ENCODE measurements at regions not wholly inside any gene's neighbourhood (a gene's known extent, or its start where the extent isn't known, plus 50 kb on each side); places are given as distances from the start of the nearest gene placed in this dataset.

- no peaks in the 10 kb centered on the region for H3K4me1 ChIP-seq (ENCODE audit: control insufficient read depth in 2 of 2, insufficient read depth in 2 of 2, low read length in 2 of 2)
- H3K27me3 ChIP-seq (ENCODE audit: control insufficient read depth in 2 of 2, insufficient read depth in 2 of 2, low read length in 2 of 2): no peaks in the 10 kb centered on the region
- H3K9me3 Mint-ChIP-seq: peaks cover 0 to 2% (median 0%) of the 10 kb centered on the region in 11 donors
- ChIA-PET CTCF (no interaction called here), POLR2A (no interaction called here)
- no peaks in the 10 kb centered on the region for H3K9me3 ChIP-seq (ENCODE audit: control insufficient read depth in 2 of 3, low read length in 3 of 3)
- peaks cover 3 to 6% (median 5%) of the 10 kb centered on the region in 5 donors for H3K27me3 Mint-ChIP-seq
- H3K4me3 ChIP-seq (ENCODE audit: low read length): no peak overlapping the region
- peaks cover 0 to 5% (median 0%) of the 10 kb centered on the region in 7 donors for H3K4me1 Mint-ChIP-seq
- no peaks in the 10 kb centered on the region for H3K36me3 ChIP-seq (ENCODE audit: control insufficient read depth in 2 of 3, insufficient read depth in 3 of 3, low read length in 3 of 3)
- ATAC-seq: peak; percentile 45
- no peak overlapping the region for H3K4me3 Mint-ChIP-seq
- no peak overlapping the region for H3K27ac ChIP-seq (ENCODE audit: low read depth, low read length)
- DNase-seq: peak in 1 of 9 donors; percentile 57
- H3K27ac Mint-ChIP-seq: peak overlapping the region in 1 of 9 donors; percentile 39
- no peaks in the 10 kb centered on the region for H3K36me3 Mint-ChIP-seq
- intact Hi-C loops (cut with micrococcal nuclease): no loop called here
Observed at GRCh38 chr11:86743223-86744118, 56.9 kb upstream of the PRSS23 start.

- Mint-ChIP-seq H3K27ac (no peak overlapping the region), H3K36me3 (no peaks in the 10 kb centered on the region)
Observed at GRCh38 chr11:86741839-86742805, 58.2 kb upstream of the PRSS23 start.

GRCh38 chr11:86741484-86741835 is 58.9 kb upstream of the PRSS23 start:
- Histone ChIP-seq H3K27ac (ENCODE audit: low read depth, low read length) (no peak overlapping the region), H3K27me3 (ENCODE audit: control insufficient read depth in 2 of 2, insufficient read depth in 2 of 2, low read length in 2 of 2) (no peaks in the 10 kb centered on the region), H3K9me3 (ENCODE audit: control insufficient read depth in 2 of 3, low read length in 3 of 3) (no peaks in the 10 kb centered on the region), H3K4me1 (ENCODE audit: control insufficient read depth in 2 of 2, insufficient read depth in 2 of 2, low read length in 2 of 2) (no peaks in the 10 kb centered on the region), H3K4me3 (ENCODE audit: low read length) (no peak overlapping the region), H3K36me3 (ENCODE audit: control insufficient read depth in 2 of 3, insufficient read depth in 3 of 3, low read length in 3 of 3) (no peaks in the 10 kb centered on the region)
- ChIA-PET CTCF (no interaction called here), POLR2A (no interaction called here)
- DNase-seq (no peak), ATAC-seq (no peak)
- H3K4me1 Mint-ChIP-seq: peaks cover 0 to 5% (median 0%) of the 10 kb centered on the region in 7 donors
- no peak overlapping the region for H3K27ac Mint-ChIP-seq
- H3K27me3 Mint-ChIP-seq: peaks cover 0 to 6% (median 5%) of the 10 kb centered on the region in 5 donors
- H3K4me3 Mint-ChIP-seq: no peak overlapping the region
- intact Hi-C loops (cut with micrococcal nuclease): no loop called here
- H3K36me3 Mint-ChIP-seq: no peaks in the 10 kb centered on the region
- H3K9me3 Mint-ChIP-seq: peaks cover 0 to 2% (median 0%) of the 10 kb centered on the region in 11 donors

More at GRCh38 chr11:86741839-86742805, 58.2 kb upstream of the PRSS23 start:
- ATAC-seq (no peak), DNase-seq (no peak)
- no peaks in the 10 kb centered on the region for H3K27me3 ChIP-seq (ENCODE audit: control insufficient read depth in 2 of 2, insufficient read depth in 2 of 2, low read length in 2 of 2)
- no peaks in the 10 kb centered on the region for H3K9me3 ChIP-seq (ENCODE audit: control insufficient read depth in 2 of 3, low read length in 3 of 3)
- intact Hi-C loops (cut with micrococcal nuclease): no loop called here
- POLR2A ChIA-PET: no interaction called here
- CTCF ChIA-PET: no interaction called here
- no peak overlapping the region for H3K27ac ChIP-seq (ENCODE audit: low read depth, low read length)
- no peak overlapping the region for H3K4me3 ChIP-seq (ENCODE audit: low read length)
- peaks cover 0 to 5% (median 0%) of the 10 kb centered on the region in 7 donors for H3K4me1 Mint-ChIP-seq
- H3K4me1 ChIP-seq (ENCODE audit: control insufficient read depth in 2 of 2, insufficient read depth in 2 of 2, low read length in 2 of 2): no peaks in the 10 kb centered on the region
- H3K4me3 Mint-ChIP-seq: no peak overlapping the region
- H3K9me3 Mint-ChIP-seq: peaks cover 0 to 2% (median 0%) of the 10 kb centered on the region in 11 donors
- H3K27me3 Mint-ChIP-seq: peaks cover 0 to 6% (median 5%) of the 10 kb centered on the region in 5 donors
- H3K36me3 ChIP-seq (ENCODE audit: control insufficient read depth in 2 of 3, insufficient read depth in 3 of 3, low read length in 3 of 3): no peaks in the 10 kb centered on the region

GRCh38 chr11:86740628-86741483 is 59.5 kb upstream of the PRSS23 start:
- ChIA-PET POLR2A (no interaction called here), CTCF (no interaction called here)
- Histone ChIP-seq H3K36me3 (ENCODE audit: control insufficient read depth in 2 of 3, insufficient read depth in 3 of 3, low read length in 3 of 3) (no peaks in the 10 kb centered on the region), H3K9me3 (ENCODE audit: control insufficient read depth in 2 of 3, low read length in 3 of 3) (no peaks in the 10 kb centered on the region), H3K27ac (ENCODE audit: low read depth, low read length) (no peak overlapping the region), H3K27me3 (ENCODE audit: control insufficient read depth in 2 of 2, insufficient read depth in 2 of 2, low read length in 2 of 2) (no peaks in the 10 kb centered on the region), H3K4me1 (ENCODE audit: control insufficient read depth in 2 of 2, insufficient read depth in 2 of 2, low read length in 2 of 2) (no peaks in the 10 kb centered on the region), H3K4me3 (ENCODE audit: low read length) (no peak overlapping the region)
- Mint-ChIP-seq H3K36me3 (no peaks in the 10 kb centered on the region), H3K4me3 (no peak overlapping the region), H3K9me3 (peaks cover 0 to 2% (median 0%) of the 10 kb centered on the region in 11 donors), H3K27ac (no peak overlapping the region), H3K27me3 (peaks cover 0 to 6% (median 5%) of the 10 kb centered on the region in 5 donors), H3K4me1 (peaks cover 0 to 5% (median 0%) of the 10 kb centered on the region in 7 donors)
- peak; percentile 44 for ATAC-seq
- intact Hi-C loops (cut with micrococcal nuclease): no loop called here
- DNase-seq: peak in 1 of 9 donors; percentile 24

- no peak for ATAC-seq
- H3K9me3 ChIP-seq (ENCODE audit: control insufficient read depth in 2 of 3, low read length in 3 of 3): no peaks in the 10 kb centered on the region
- no peak overlapping the region for H3K27ac Mint-ChIP-seq
- ChIA-PET POLR2A (no interaction called here), CTCF (no interaction called here)
- no peaks in the 10 kb centered on the region for H3K27me3 ChIP-seq (ENCODE audit: control insufficient read depth in 2 of 2, insufficient read depth in 2 of 2, low read length in 2 of 2)
- no peak overlapping the region for H3K27ac ChIP-seq (ENCODE audit: low read depth, low read length)
- H3K27me3 Mint-ChIP-seq: peaks cover 0 to 6% (median 2%) of the 10 kb centered on the region in 5 donors
- no peak for DNase-seq
- intact Hi-C loops (cut with micrococcal nuclease): no loop called here
- no peaks in the 10 kb centered on the region for H3K4me1 ChIP-seq (ENCODE audit: control insufficient read depth in 2 of 2, insufficient read depth in 2 of 2, low read length in 2 of 2)
- H3K4me3 ChIP-seq (ENCODE audit: low read length): no peak overlapping the region
- H3K36me3 ChIP-seq (ENCODE audit: control insufficient read depth in 2 of 3, insufficient read depth in 3 of 3, low read length in 3 of 3): no peaks in the 10 kb centered on the region
- no peaks in the 10 kb centered on the region for H3K36me3 Mint-ChIP-seq
- no peaks in the 10 kb centered on the region for H3K9me3 Mint-ChIP-seq
- no peak overlapping the region for H3K4me3 Mint-ChIP-seq
- peaks cover 0 to 2% (median 0%) of the 10 kb centered on the region in 7 donors for H3K4me1 Mint-ChIP-seq
Observed at GRCh38 chr11:86738568-86738967, 61.8 kb upstream of the PRSS23 start.

- Mint-ChIP-seq H3K9me3 (peaks cover 0 to 2% (median 0%) of the 10 kb centered on the region in 11 donors), H3K36me3 (no peaks in the 10 kb centered on the region), H3K27me3 (peaks cover 0 to 4% (median 2%) of the 10 kb centered on the region in 5 donors), H3K27ac (no peak overlapping the region), H3K4me3 (no peak overlapping the region), H3K4me1 (no peaks in the 10 kb centered on the region)
- DNase-seq (no peak), ATAC-seq (no peak)
- Histone ChIP-seq H3K4me3 (ENCODE audit: low read length) (no peak overlapping the region), H3K36me3 (ENCODE audit: control insufficient read depth in 2 of 3, insufficient read depth in 3 of 3, low read length in 3 of 3) (no peaks in the 10 kb centered on the region), H3K27me3 (ENCODE audit: control insufficient read depth in 2 of 2, insufficient read depth in 2 of 2, low read length in 2 of 2) (no peaks in the 10 kb centered on the region), H3K4me1 (ENCODE audit: control insufficient read depth in 2 of 2, insufficient read depth in 2 of 2, low read length in 2 of 2) (no peaks in the 10 kb centered on the region), H3K27ac (ENCODE audit: low read depth, low read length) (no peak overlapping the region), H3K9me3 (ENCODE audit: control insufficient read depth in 2 of 3, low read length in 3 of 3) (no peaks in the 10 kb centered on the region)
- POLR2A ChIA-PET: no interaction called here
- intact Hi-C loops (cut with micrococcal nuclease): no loop called here
- CTCF ChIA-PET: no interaction called here
Observed at GRCh38 chr11:86737737-86738136, 62.6 kb upstream of the PRSS23 start.

Measured in naive thymus-derived CD4-positive, alpha-beta T cell (primary cell).